ENCODE measurements at regions not wholly inside any gene's neighbourhood (a gene's known extent, or its start where the extent isn't known, plus 50 kb on each side); places are given as distances from the start of the nearest gene placed in this dataset.

- no peak for DNase-seq
These were observed 706.7 kb downstream of the TBC1D32 start for GRCh38 chr6:120627612-120628011.

- no peak for DNase-seq
These were observed 712.1 kb downstream of the TBC1D32 start for GRCh38 chr6:120622127-120622631.

GRCh38 chr6:120620900-120621299, 713.4 kb downstream of the TBC1D32 start:
- DNase-seq: no peak

- DNase-seq: no peak
These were observed 719.0 kb downstream of the TBC1D32 start for GRCh38 chr6:120615238-120615637.

- no peak for DNase-seq
These were observed 719.6 kb downstream of the TBC1D32 start for GRCh38 chr6:120614723-120615122.

GRCh38 chr6:120608826-120609225, 725.5 kb downstream of the TBC1D32 start:
- no peak for DNase-seq

- no peak for DNase-seq
These were observed 727.5 kb downstream of the TBC1D32 start for GRCh38 chr6:120606743-120607142.

GRCh38 chr6:120604510-120604909, 729.8 kb downstream of the TBC1D32 start:
- no peak for DNase-seq

- no peak for DNase-seq
These were observed 743.7 kb downstream of the TBC1D32 start for GRCh38 chr6:120590611-120591010.

- DNase-seq: no peak
These were observed 745.9 kb downstream of the TBC1D32 start for GRCh38 chr6:120588424-120588823.

- no peak for DNase-seq
These were observed 746.9 kb downstream of the TBC1D32 start for GRCh38 chr6:120587381-120587780.

GRCh38 chr6:120584111-120584760, 750.0 kb downstream of the TBC1D32 start:
- DNase-seq: no peak

- DNase-seq: no peak
These were observed 758.2 kb downstream of the TBC1D32 start for GRCh38 chr6:120576061-120576460.

GRCh38 chr6:120569714-120570113, 764.6 kb downstream of the TBC1D32 start:
- no peak for DNase-seq

- no peak for DNase-seq
These were observed 769.5 kb downstream of the TBC1D32 start for GRCh38 chr6:120564779-120565178.

GRCh38 chr6:120558294-120558693, 776.0 kb downstream of the TBC1D32 start:
- DNase-seq: no peak

- DNase-seq: no peak
These were observed 776.7 kb downstream of the TBC1D32 start for GRCh38 chr6:120557554-120557953.

- no peak for DNase-seq
These were observed 777.8 kb downstream of the TBC1D32 start for GRCh38 chr6:120556491-120556890.

GRCh38 chr6:120553353-120553752, 780.9 kb downstream of the TBC1D32 start:
- DNase-seq: no peak

GRCh38 chr6:120545353-120545752, 788.9 kb downstream of the TBC1D32 start:
- DNase-seq: no peak

- DNase-seq: no peak
These were observed 799.3 kb downstream of the TBC1D32 start for GRCh38 chr6:120534954-120535353.

GRCh38 chr6:120526576-120526975, 807.7 kb downstream of the TBC1D32 start:
- DNase-seq: no peak

GRCh38 chr6:120514544-120514943, 819.7 kb downstream of the TBC1D32 start:
- no peak for DNase-seq

GRCh38 chr6:120511712-120512111, 822.6 kb downstream of the TBC1D32 start:
- no peak for DNase-seq
